GM23248 (cell line): ENCODE measurements at regions not wholly inside any gene's neighbourhood (a gene's known extent, or its start where the extent isn't known, plus 50 kb on each side); places are given as distances from the start of the nearest gene placed in this dataset.

ENCODE experiments used
- EZH2 ChIP-seq: fragments of 200-600 bp; sonication (generic); IDR thresholded peaks from 2 replicates; pipeline ENCODE4 v1.6.1; 2018; ENCODE audit warnings: antibody characterized with exemption, mild to moderate bottlenecking; ENCODE audit not compliant: insufficient read depth, poor library complexity, severe bottlenecking
- EZH2phosphoT487 ChIP-seq: fragments of 200-600 bp; sonication (generic); IDR thresholded peaks from 2 replicates; pipeline ENCODE4 v1.6.1; 2018; ENCODE audit warnings: antibody characterized with exemption, moderate library complexity, mild to moderate bottlenecking, low read depth; ENCODE audit not compliant: insufficient read depth

DNA sequence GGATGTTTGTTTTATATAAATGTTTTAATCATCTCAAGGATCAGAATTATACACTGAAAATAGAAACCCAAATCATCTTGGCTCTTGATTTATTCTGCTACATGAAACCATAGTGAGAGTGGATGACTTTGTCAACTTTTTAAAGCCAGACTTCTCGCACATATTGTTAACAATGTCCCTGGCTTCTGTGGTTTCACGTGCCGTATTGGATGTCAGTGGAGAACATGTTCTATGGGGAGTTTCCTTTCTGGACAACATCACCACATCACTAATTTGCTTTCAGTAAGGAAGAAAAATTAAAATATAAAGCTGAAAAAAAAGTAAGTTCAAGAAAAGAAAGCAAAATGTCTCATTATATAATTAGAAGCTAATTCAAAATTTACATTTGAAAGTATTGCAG lies 297.1 kb upstream of the MME start:
- no peak for TF ChIP-seq EZH2
- no peak for TF ChIP-seq EZH2phosphoT487
